GM23338 (cell line): ENCODE measurements at regions not wholly inside any gene's neighbourhood (a gene's known extent, or its start where the extent isn't known, plus 50 kb on each side); places are given as distances from the start of the nearest gene placed in this dataset.

Experiments used
- ATAC-seq: fragments of 200-7000 bp; cut with Tn5 transposase; 3 replicates; pipeline ENCODE4 v1.9.1; 2020
- DNase-seq: peaks from one replicate; pipeline ENCODE4 v3.0.0-alpha.2; 2015; ENCODE audit warnings: low spot score
- H2AFZ ChIP-seq: fragments of 200-600 bp; sonication (generic); 2 replicates; pipeline ENCODE4 v1.8.0; 2016; ENCODE audit warnings: antibody characterized with exemption, mild to moderate bottlenecking, moderate library complexity
- H3F3A ChIP-seq: fragments of 200-600 bp; sonication (generic); replicated peaks from 2 replicates; pipeline ENCODE4 v1.8.0; 2017; ENCODE audit warnings: antibody characterized with exemption, mixed run types, low read depth
- H3K27ac ChIP-seq: fragments of 200-600 bp; sonication (generic); 2 replicates; pipeline ENCODE4 v1.6.1; 2016; ENCODE audit warnings: low read depth
- H3K27me3 ChIP-seq: fragments of 200-600 bp; sonication (generic); 2 replicates; pipeline ENCODE4 v1.8.0; 2016; ENCODE audit warnings: mild to moderate bottlenecking, mixed run types, moderate library complexity; ENCODE audit not compliant: insufficient read depth
- H3K36me3 ChIP-seq: fragments of 200-600 bp; sonication (generic); 2 replicates; pipeline ENCODE4 v1.8.0; 2016; ENCODE audit warnings: mild to moderate bottlenecking; ENCODE audit not compliant: insufficient read depth
- H3K4me1 ChIP-seq: fragments of 200-600 bp; sonication (generic); 2 replicates; pipeline ENCODE4 v1.8.0; 2016; ENCODE audit warnings: mild to moderate bottlenecking, moderate library complexity; ENCODE audit not compliant: insufficient read depth
- H3K4me2 ChIP-seq: fragments of 200-600 bp; sonication (generic); 2 replicates; pipeline ENCODE4 v1.7.1; 2017; ENCODE audit warnings: mixed run types
- H3K4me3 ChIP-seq: fragments of 200-600 bp; sonication (generic); 2 replicates; pipeline ENCODE4 v1.6.1; 2016; ENCODE audit warnings: mixed run types
- H3K79me2 ChIP-seq: fragments of 200-600 bp; sonication (generic); replicated peaks from 2 replicates; pipeline ENCODE4 v1.8.0; 2017; ENCODE audit warnings: mild to moderate bottlenecking; ENCODE audit not compliant: insufficient read depth
- H3K9me2 ChIP-seq: fragments of 200-600 bp; sonication (generic); 2 replicates; pipeline ENCODE4 v1.8.0; 2017; ENCODE audit not compliant: insufficient read depth
- H4K20me1 ChIP-seq: fragments of 200-600 bp; sonication (generic); replicated peaks from 2 replicates; pipeline ENCODE4 v1.8.0; 2017; ENCODE audit warnings: mild to moderate bottlenecking; ENCODE audit not compliant: insufficient read depth
- H3K27ac Mint-ChIP-seq: 2 replicates; pipeline ENCODE4 v1.8.0; 2020; ENCODE audit warnings: inconsistent platforms, mild to moderate bottlenecking, moderate library complexity, mixed read lengths
- H3K27me3 Mint-ChIP-seq: 3 replicates; pipeline ENCODE4 v1.8.0; 2022; ENCODE audit warnings: low read depth, mild to moderate bottlenecking, moderate library complexity, mixed read lengths, inconsistent platforms; ENCODE audit not compliant: insufficient read depth, poor library complexity
- H3K36me3 Mint-ChIP-seq: 3 replicates; pipeline ENCODE4 v1.8.0; 2021; ENCODE audit warnings: low read depth, mild to moderate bottlenecking, inconsistent platforms, moderate library complexity, mixed read lengths
- H3K4me1 Mint-ChIP-seq: 3 replicates; pipeline ENCODE4 v1.8.0; 2020; ENCODE audit warnings: mild to moderate bottlenecking, inconsistent platforms, mixed read lengths
- H3K4me3 Mint-ChIP-seq: 3 replicates; pipeline ENCODE4 v1.8.0; 2021; ENCODE audit warnings: moderate library complexity, mild to moderate bottlenecking, inconsistent platforms, mixed read lengths
- H3K9me3 Mint-ChIP-seq: 3 replicates; pipeline ENCODE4 v1.8.0; 2020; ENCODE audit warnings: moderate library complexity, mild to moderate bottlenecking, inconsistent platforms, mixed read lengths
- CREB1 ChIP-seq: fragments of 250-450 bp; sonication (Bioruptor Pico); IDR thresholded peaks from 2 replicates; pipeline ENCODE4 v1.5.0; 2020; ENCODE audit warnings: low read depth, mild to moderate bottlenecking, moderate library complexity
- ETS1 ChIP-seq: IDR thresholded peaks from 2 replicates; pipeline ENCODE4 v1.6.1; 2016; ENCODE audit warnings: antibody characterized with exemption
- EZH2phosphoT487 ChIP-seq: fragments of 200-600 bp; sonication (generic); IDR thresholded peaks from one replicate; pipeline ENCODE4 v1.8.1; 2018; ENCODE audit warnings: antibody characterized with exemption; ENCODE audit not compliant: unreplicated experiment
- JUNB ChIP-seq: IDR thresholded peaks from one replicate; pipeline ENCODE4 v1.6.1; 2016; ENCODE audit warnings: antibody characterized with exemption; ENCODE audit not compliant: unreplicated experiment
- NANOG ChIP-seq: IDR thresholded peaks from 2 replicates; pipeline ENCODE4 v1.6.1; 2016; ENCODE audit warnings: antibody characterized with exemption, borderline replicate concordance
- POLR2AphosphoS5 ChIP-seq: IDR thresholded peaks from 2 replicates; pipeline ENCODE4 v1.6.1; 2016; ENCODE audit warnings: antibody characterized with exemption, low read depth
- REST ChIP-seq: IDR thresholded peaks from one replicate; pipeline ENCODE4 v1.6.1; 2018; ENCODE audit warnings: antibody characterized with exemption; ENCODE audit not compliant: unreplicated experiment
- STAT1 ChIP-seq: IDR thresholded peaks from one replicate; pipeline ENCODE4 v1.6.1; 2016; ENCODE audit warnings: antibody characterized with exemption; ENCODE audit not compliant: unreplicated experiment
- ZNF114 ChIP-seq: fragments of 250-450 bp; sonication (Bioruptor Pico); IDR thresholded peaks from 2 replicates; pipeline ENCODE4 v1.5.0; 2020; ENCODE audit warnings: mild to moderate bottlenecking, moderate library complexity
- ZNF331 ChIP-seq: fragments of 250-450 bp; sonication (Bioruptor Pico); IDR thresholded peaks from 2 replicates; pipeline ENCODE4 v1.5.0; 2020; ENCODE audit warnings: low read depth, mild to moderate bottlenecking, moderate library complexity

- Mint-ChIP-seq H3K9me3 (no peaks in the 10 kb centered on the region), H3K27me3 (no peaks in the 10 kb centered on the region), H3K4me1 (peaks cover 37% of the 10 kb centered on the region), H3K36me3 (no peaks in the 10 kb centered on the region), H3K4me3 (no peak overlapping the region), H3K27ac (no peak overlapping the region)
- ATAC-seq (peak; percentile 81), DNase-seq (peak; percentile 52)
- TF ChIP-seq JUNB = no peak
- peak; percentile 21; the same call in 1 of the 2 replicates for TF ChIP-seq NANOG
- Histone ChIP-seq H3K4me3 (no peak overlapping the region), H3K27me3 (no peaks in the 10 kb centered on the region), H3K27ac (no peak overlapping the region), H3K4me1 (peaks cover 40% of the 10 kb centered on the region), H3F3A (no peaks in the 10 kb centered on the region), H4K20me1 (no peaks in the 10 kb centered on the region), H3K79me2 (no peaks in the 10 kb centered on the region), H2AFZ (no peak overlapping the region), H3K9me2 (no peaks in the 10 kb centered on the region), H3K36me3 (no peaks in the 10 kb centered on the region), H3K4me2 (peak overlapping the region; percentile 40)
Measured at GRCh38 chr3:74055061-74055460, 430.3 kb upstream of the PDZRN3 start.

- Histone ChIP-seq H3K9me2 (no peaks in the 10 kb centered on the region), H3K4me3 (no peak overlapping the region), H2AFZ (no peak overlapping the region), H3K79me2 (no peaks in the 10 kb centered on the region), H3K27me3 (no peaks in the 10 kb centered on the region), H3K4me2 (peak overlapping the region; percentile 26; the same call in 1 of the 2 replicates), H4K20me1 (no peaks in the 10 kb centered on the region), H3K36me3 (no peaks in the 10 kb centered on the region), H3F3A (no peaks in the 10 kb centered on the region), H3K27ac (no peak overlapping the region), H3K4me1 (peaks cover 35% of the 10 kb centered on the region)
- Mint-ChIP-seq H3K27ac (no peak overlapping the region), H3K9me3 (no peaks in the 10 kb centered on the region), H3K27me3 (no peaks in the 10 kb centered on the region), H3K36me3 (no peaks in the 10 kb centered on the region), H3K4me1 (peaks cover 32% of the 10 kb centered on the region), H3K4me3 (no peak overlapping the region)
- no peak for ATAC-seq
- no peak for TF ChIP-seq NANOG
- TF ChIP-seq STAT1 = no peak
- TF ChIP-seq JUNB = no peak
- peak; percentile 13 for DNase-seq
Measured at GRCh38 chr3:74054566-74054965, 429.8 kb upstream of the PDZRN3 start.

GRCh38 chr3:74053970-74054516, 429.3 kb upstream of the PDZRN3 start:
- no peak overlapping the region for H2AFZ ChIP-seq
- Mint-ChIP-seq H3K9me3 (no peaks in the 10 kb centered on the region), H3K4me3 (no peak overlapping the region), H3K27ac (no peak overlapping the region), H3K4me1 (peaks cover 26% of the 10 kb centered on the region), H3K27me3 (no peaks in the 10 kb centered on the region), H3K36me3 (no peaks in the 10 kb centered on the region)
- DNase-seq = no peak
- no peaks in the 10 kb centered on the region for H3K9me2 ChIP-seq
- H3K4me3 ChIP-seq = no peak overlapping the region
- peaks cover 30% of the 10 kb centered on the region for H3K4me1 ChIP-seq
- no peak overlapping the region for H3K4me2 ChIP-seq
- no peaks in the 10 kb centered on the region for H3K27me3 ChIP-seq
- H4K20me1 ChIP-seq = no peaks in the 10 kb centered on the region
- no peak for ATAC-seq
- no peaks in the 10 kb centered on the region for H3K36me3 ChIP-seq
- H3K79me2 ChIP-seq = no peaks in the 10 kb centered on the region
- H3K27ac ChIP-seq = no peak overlapping the region
- no peaks in the 10 kb centered on the region for H3F3A ChIP-seq
- TF ChIP-seq EZH2phosphoT487 (no peak), ZNF331 (no peak), REST (no peak), POLR2AphosphoS5 (no peak), ETS1 (no peak), ZNF114 (CRISPR knock-in tag) (no peak), CREB1 (CRISPR knock-in tag) (no peak)
